Testis (tissue), 2 donors: ENCODE measurements at regions not wholly inside any gene's neighbourhood (a gene's known extent, or its start where the extent isn't known, plus 50 kb on each side); places are given as distances from the start of the nearest gene placed in this dataset.
"Not testable (repeated sequence)": the region's sequence is repeated elsewhere in the genome, so short reads cannot be mapped to it uniquely, and the experiment has no call there.

Experiments
- DNase-seq: peaks from one replicate; pipeline ENCODE4 v3.0.0-alpha.2; 2019
- H3K27ac ChIP-seq, 2 donors: fragments of 200-600 bp; sonication (generic); one replicate each; pipeline ENCODE4 v1.5.1; 2019
- H3K27me3 ChIP-seq: fragments of 200-600 bp; sonication (generic); one replicate; pipeline ENCODE4 v1.5.1; 2019
- H3K36me3 ChIP-seq: fragments of 200-600 bp; sonication (generic); one replicate; pipeline ENCODE4 v1.5.1; 2017; ENCODE audit warnings: low read depth; ENCODE audit errors: missing control alignments
- H3K4me1 ChIP-seq: fragments of 200-600 bp; sonication (generic); one replicate; pipeline ENCODE4 v1.5.1; 2019
- H3K4me3 ChIP-seq, 2 donors: fragments of 200-600 bp; sonication (generic); one replicate each; pipeline ENCODE4 v1.5.1; 2017 to 2019
- H3K9me3 ChIP-seq: fragments of 200-600 bp; sonication (generic); one replicate; pipeline ENCODE4 v1.5.1; 2017
- POLR2A ChIP-seq: fragments of 450-650 bp; IDR thresholded peaks from one replicate; pipeline ENCODE4 v1.6.1; 2017; ENCODE audit warnings: antibody characterized with exemption, mild to moderate bottlenecking, moderate library complexity
- WGBS, 2 donors: methylation state at CpG; one replicate each; pipeline ENCODE4 v1.1.5; 2018; 5-methylcytosine and 5-hydroxymethylcytosine counted together
- intact Hi-C: fragments of 100-400 bp; cut with DNase I; formaldehyde crosslinking; loops from one replicate; pipeline ENCODE4 v1.15.1; 2023; ENCODE audit warnings: low total_unique reads
- TF ChIP-seq, protein P1 (sequence below), 3 experiments: fragments of 450-650 bp in 2 of 3; fragments of 200-600 bp in 1 of 3; sonication (generic) in 1 of 3; IDR thresholded peaks; one replicate each; pipeline ENCODE4 v1.5.1; 2016 to 2019; ENCODE audit warnings: antibody characterized with exemption in 3 of 3, mild to moderate bottlenecking in 2 of 3, moderate library complexity in 1 of 3

DNA sequence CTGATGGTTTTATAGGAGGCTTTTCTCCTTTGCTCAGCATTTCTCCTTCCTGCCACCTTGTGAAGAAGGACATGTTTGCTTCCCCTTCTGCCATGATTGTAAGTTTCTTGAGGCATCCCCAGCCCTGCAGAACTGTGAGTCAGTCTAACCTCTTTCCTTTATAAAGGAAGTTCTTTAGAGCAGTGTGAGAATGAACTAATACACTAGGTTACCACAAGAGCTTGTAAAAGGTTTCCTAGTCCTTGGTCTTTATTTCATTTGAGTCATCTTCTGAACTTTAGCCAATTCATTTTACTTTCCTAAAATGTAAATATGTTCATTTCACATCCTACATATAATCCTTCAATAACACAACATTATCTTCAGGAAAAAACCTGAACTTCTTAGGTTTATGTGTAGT, 365.3 kb downstream of the HHIPL2 start:
- Histone ChIP-seq H3K27ac (no peak overlapping the region), H3K36me3 (no peaks in the 10 kb centered on the region), H3K9me3 (no peaks in the 10 kb centered on the region), H3K27me3 (no peaks in the 10 kb centered on the region), H3K4me1 (no peaks in the 10 kb centered on the region), H3K4me3 (no peak overlapping the region)
- TF ChIP-seq, protein P1, sequence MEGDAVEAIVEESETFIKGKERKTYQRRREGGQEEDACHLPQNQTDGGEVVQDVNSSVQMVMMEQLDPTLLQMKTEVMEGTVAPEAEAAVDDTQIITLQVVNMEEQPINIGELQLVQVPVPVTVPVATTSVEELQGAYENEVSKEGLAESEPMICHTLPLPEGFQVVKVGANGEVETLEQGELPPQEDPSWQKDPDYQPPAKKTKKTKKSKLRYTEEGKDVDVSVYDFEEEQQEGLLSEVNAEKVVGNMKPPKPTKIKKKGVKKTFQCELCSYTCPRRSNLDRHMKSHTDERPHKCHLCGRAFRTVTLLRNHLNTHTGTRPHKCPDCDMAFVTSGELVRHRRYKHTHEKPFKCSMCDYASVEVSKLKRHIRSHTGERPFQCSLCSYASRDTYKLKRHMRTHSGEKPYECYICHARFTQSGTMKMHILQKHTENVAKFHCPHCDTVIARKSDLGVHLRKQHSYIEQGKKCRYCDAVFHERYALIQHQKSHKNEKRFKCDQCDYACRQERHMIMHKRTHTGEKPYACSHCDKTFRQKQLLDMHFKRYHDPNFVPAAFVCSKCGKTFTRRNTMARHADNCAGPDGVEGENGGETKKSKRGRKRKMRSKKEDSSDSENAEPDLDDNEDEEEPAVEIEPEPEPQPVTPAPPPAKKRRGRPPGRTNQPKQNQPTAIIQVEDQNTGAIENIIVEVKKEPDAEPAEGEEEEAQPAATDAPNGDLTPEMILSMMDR (IDR thresholded peaks at IDR 0.05): no peak
- no peak for TF ChIP-seq POLR2A
- intact Hi-C loops: no loop called here
- DNase-seq: no peak

DNA sequence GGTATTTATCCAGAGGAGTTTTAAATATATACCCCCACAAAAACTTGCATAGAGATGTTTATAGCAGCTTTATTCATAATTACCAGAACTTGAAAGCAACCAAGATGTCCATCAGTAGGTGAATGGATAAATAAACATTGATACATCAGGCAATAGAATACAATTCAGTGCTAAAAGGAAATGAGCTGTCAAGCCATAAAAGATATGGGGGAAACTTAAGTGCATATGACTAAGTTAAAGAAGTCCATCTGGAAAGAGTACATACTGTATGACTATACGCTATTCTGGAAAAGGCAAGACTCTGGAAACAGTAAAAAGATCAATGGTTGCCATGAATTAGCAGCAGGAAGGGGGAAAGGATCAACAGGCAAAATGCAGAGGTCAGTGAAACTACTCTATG, 366.7 kb downstream of the HHIPL2 start:
- no peaks in the 10 kb centered on the region for H3K9me3 ChIP-seq
- WGBS, 2 donors: 86 to 88% methylated on average over 1 of the region's 1 CpG
- no peak for TF ChIP-seq POLR2A
- TF ChIP-seq, protein P1 (IDR thresholded peaks at IDR 0.05): no peak
- H3K27me3 ChIP-seq: no peaks in the 10 kb centered on the region
- H3K27ac ChIP-seq: no peak overlapping the region
- DNase-seq: no peak
- intact Hi-C loops: no loop called here
- H3K36me3 ChIP-seq: no peaks in the 10 kb centered on the region
- H3K4me3 ChIP-seq: no peak overlapping the region
- H3K4me1 ChIP-seq: no peaks in the 10 kb centered on the region

DNA sequence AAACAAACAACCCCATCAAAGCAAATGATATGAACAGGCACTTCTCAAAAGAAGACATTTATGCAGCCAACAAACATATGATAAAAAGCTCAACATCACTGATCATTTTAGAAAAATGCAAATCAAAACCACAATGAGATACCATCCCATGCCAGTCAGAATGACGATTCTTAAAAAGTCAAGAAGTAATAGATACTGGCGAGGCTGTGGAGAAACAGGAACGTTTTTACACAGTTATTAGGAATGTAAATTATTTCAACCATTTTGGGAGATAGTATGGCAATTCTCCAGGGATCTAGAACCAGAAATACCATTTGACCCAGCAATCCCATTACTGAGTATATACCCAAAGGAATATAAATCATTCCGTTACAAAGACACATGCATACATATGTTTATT, 370.4 kb downstream of the HHIPL2 start:
- H3K27me3 ChIP-seq, DNase-seq, H3K27ac ChIP-seq, H3K36me3 ChIP-seq, H3K4me3 ChIP-seq, H3K4me1 ChIP-seq, H3K9me3 ChIP-seq, intact Hi-C loops: not testable (repeated sequence)
- 76 to 82% methylated on average over 4 of the region's 4 CpGs for WGBS, 2 donors

DNA sequence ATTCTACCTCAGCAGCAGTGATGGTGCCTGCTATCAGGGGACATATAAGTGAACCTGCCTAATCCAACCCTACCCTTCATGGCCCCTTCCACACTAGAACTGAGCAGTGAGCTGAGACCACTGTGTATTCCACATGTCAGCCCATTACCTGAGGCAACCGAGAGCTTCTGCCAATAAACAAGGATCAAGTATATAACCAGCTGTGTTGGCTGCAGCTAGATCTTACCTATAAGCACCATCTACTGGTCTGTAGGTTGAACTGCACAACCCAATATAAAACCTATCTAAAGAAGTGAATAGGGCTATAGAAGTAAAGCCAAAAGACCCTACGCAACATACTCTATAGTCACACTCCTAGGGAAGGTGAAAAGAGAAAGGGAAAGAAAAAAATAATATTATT, 376.9 kb downstream of the HHIPL2 start:
- Histone ChIP-seq H3K4me1 (no peaks in the 10 kb centered on the region), H3K27ac (no peak overlapping the region), H3K27me3 (no peaks in the 10 kb centered on the region), H3K36me3 (no peaks in the 10 kb centered on the region), H3K4me3 (no peak overlapping the region), H3K9me3 (no peaks in the 10 kb centered on the region)
- DNase-seq: no peak
- WGBS, 2 donors: 58 to 68% methylated on average over 2 of the region's 2 CpGs
- intact Hi-C loops: no loop called here
- TF ChIP-seq, protein P1 (IDR thresholded peaks at IDR 0.05): peak in 1 of 3 experiments; percentile 28
- TF ChIP-seq POLR2A: no peak

DNA sequence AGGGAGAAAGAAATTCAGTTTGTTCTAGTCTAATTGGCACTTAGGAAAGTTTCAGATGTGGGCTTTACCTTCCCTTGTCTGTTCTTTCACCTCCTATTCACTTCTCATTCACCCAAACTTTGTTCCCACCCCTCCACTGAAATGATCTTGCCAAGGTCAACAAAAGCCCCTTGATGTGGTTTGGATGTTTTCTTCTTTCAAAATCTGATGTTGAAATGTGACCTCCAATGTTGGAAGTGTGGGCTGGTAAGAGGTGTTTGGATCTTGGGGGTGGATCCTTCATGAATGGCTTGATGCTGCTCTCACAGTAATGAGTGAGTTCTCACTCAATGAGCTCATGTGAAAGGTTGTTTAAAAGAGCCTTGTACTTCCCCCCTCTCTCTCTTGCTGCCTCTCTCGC, 379.3 kb downstream of the HHIPL2 start:
- no peak for TF ChIP-seq POLR2A
- TF ChIP-seq, protein P1 (IDR thresholded peaks at IDR 0.05): no peak
- 88 to 100% methylated on average over 1 of the region's 1 CpG for WGBS, 2 donors
- no peaks in the 10 kb centered on the region for H3K9me3 ChIP-seq
- no peak for DNase-seq
- intact Hi-C loops: no loop called here
- no peaks in the 10 kb centered on the region for H3K36me3 ChIP-seq
- no peaks in the 10 kb centered on the region for H3K4me1 ChIP-seq
- no peak overlapping the region for H3K27ac ChIP-seq
- no peaks in the 10 kb centered on the region for H3K27me3 ChIP-seq
- no peak overlapping the region for H3K4me3 ChIP-seq
